Liver (tissue), 3 donors: ENCODE measurements at regions not wholly inside any gene's neighbourhood (a gene's known extent, or its start where the extent isn't known, plus 50 kb on each side); places are given as distances from the start of the nearest gene placed in this dataset.

Experiments
- EGR1 ChIP-seq, 2 donors: IDR thresholded peaks; 2 replicates each; pipeline ENCODE4 v1.6.1; 2016 to 2018; ENCODE audit warnings: antibody characterized with exemption in 2 of 2, low read depth in 2 of 2
- HNF4A ChIP-seq, 2 donors: conservative IDR thresholded peaks; 2 replicates each; pipeline ENCODE4 v1.6.1; 2016; ENCODE audit warnings: antibody characterized with exemption in 2 of 2, mild to moderate bottlenecking in 2 of 2
- RAD21 ChIP-seq, 2 donors: IDR thresholded peaks; 2 replicates each; pipeline ENCODE4 v1.6.1; 2016; ENCODE audit warnings: antibody characterized with exemption in 2 of 2, mild to moderate bottlenecking in 2 of 2
- TF ChIP-seq, protein P1 (sequence below): fragments of 150-350 bp; IDR thresholded peaks from 2 replicates; pipeline ENCODE4 v1.5.1; 2017; ENCODE audit warnings: improper control_type of control experiment, low read depth, low read length; ENCODE audit not compliant: missing input control
- donor health status: healthy.
- donor health status: healthy.

GRCh38 chrX:113330416-113330815 is 489.8 kb upstream of the AMOT start:
- TF ChIP-seq, protein P1, sequence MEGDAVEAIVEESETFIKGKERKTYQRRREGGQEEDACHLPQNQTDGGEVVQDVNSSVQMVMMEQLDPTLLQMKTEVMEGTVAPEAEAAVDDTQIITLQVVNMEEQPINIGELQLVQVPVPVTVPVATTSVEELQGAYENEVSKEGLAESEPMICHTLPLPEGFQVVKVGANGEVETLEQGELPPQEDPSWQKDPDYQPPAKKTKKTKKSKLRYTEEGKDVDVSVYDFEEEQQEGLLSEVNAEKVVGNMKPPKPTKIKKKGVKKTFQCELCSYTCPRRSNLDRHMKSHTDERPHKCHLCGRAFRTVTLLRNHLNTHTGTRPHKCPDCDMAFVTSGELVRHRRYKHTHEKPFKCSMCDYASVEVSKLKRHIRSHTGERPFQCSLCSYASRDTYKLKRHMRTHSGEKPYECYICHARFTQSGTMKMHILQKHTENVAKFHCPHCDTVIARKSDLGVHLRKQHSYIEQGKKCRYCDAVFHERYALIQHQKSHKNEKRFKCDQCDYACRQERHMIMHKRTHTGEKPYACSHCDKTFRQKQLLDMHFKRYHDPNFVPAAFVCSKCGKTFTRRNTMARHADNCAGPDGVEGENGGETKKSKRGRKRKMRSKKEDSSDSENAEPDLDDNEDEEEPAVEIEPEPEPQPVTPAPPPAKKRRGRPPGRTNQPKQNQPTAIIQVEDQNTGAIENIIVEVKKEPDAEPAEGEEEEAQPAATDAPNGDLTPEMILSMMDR: no peak
- no peak for TF ChIP-seq HNF4A (conservative IDR thresholded peaks at IDR 0.05)
- TF ChIP-seq RAD21 (IDR thresholded peaks at IDR 0.05): no peak
- TF ChIP-seq EGR1 (IDR thresholded peaks at IDR 0.05; ENCODE audit: low read depth in 2 of 2): no peak
